T-cell (primary cell): ENCODE measurements at regions not wholly inside any gene's neighbourhood (a gene's known extent, or its start where the extent isn't known, plus 50 kb on each side); places are given as distances from the start of the nearest gene placed in this dataset.
"Not testable (repeated sequence)": the region's sequence is repeated elsewhere in the genome, so short reads cannot be mapped to it uniquely, and the experiment has no call there.

ENCODE experiments used
- ATAC-seq, 4 experiments: fragments of 200-7000 bp in 3 of 4; fragments of 150-1000 bp in 1 of 4; cut with Tn5 transposase; replicated peaks in 1 of 4; 1 replicate in 3 of 4; 2 replicates in 1 of 4; pipeline ENCODE4 v1.10.0; 2021; ENCODE audit warnings: moderate library complexity in 3 of 4, mild to moderate bottlenecking in 2 of 4, moderate number of reproducible peaks in 1 of 4
- CTCF ChIA-PET, 2 donors: fragments of 300-600 bp; sonication (Branson Sonifier 250); formaldehyde crosslinking; loops; one replicate each; lab custom pipeline; 2022; ENCODE audit warnings: antibody characterized with exemption in 2 of 2; lab: Charles Lee
- POLR2A ChIA-PET, 2 donors: fragments of 300-600 bp; sonication (Branson Sonifier 250); formaldehyde crosslinking; loops; one replicate each; lab custom pipeline; 2022; ENCODE audit warnings: antibody characterized with exemption in 2 of 2; lab: Charles Lee
- DNase-seq, 35 experiments: peaks; one replicate each; pipeline versions ENCODE4 v3.0.0 to v3.0.0-alpha.2; 2013 to 2023
- H3K27ac ChIP-seq: one replicate; pipeline ENCODE4 v1.5.1; 2013; ENCODE audit warnings: low read length
- H3K27me3 ChIP-seq, 2 experiments: replicated peaks in 1 of 2; 1 replicate in 1 of 2; 2 replicates in 1 of 2; pipeline versions ENCODE4 v1.6.1 to v1.7.0; 2013; ENCODE audit warnings: low read length in 1 of 2, mixed read lengths in 1 of 2; ENCODE audit not compliant: control insufficient read depth in 2 of 2, insufficient read depth in 2 of 2; ENCODE audit errors: extremely low read depth in 1 of 2
- H3K36me3 ChIP-seq, 2 donors: 1 replicate in 1 of 2; 2 replicates in 1 of 2; pipeline versions ENCODE4 v1.6.1 to v1.7.0; 2013; ENCODE audit warnings: low read length in 1 of 2; ENCODE audit not compliant: control insufficient read depth in 2 of 2, insufficient read depth in 1 of 2; ENCODE audit errors: extremely low read depth in 1 of 2
- H3K4me1 ChIP-seq, 2 experiments: 1 replicate in 1 of 2; 2 replicates in 1 of 2; pipeline versions ENCODE4 v1.6.1 to v1.7.0; 2013; ENCODE audit warnings: low read length in 2 of 2, mixed read lengths in 1 of 2; ENCODE audit not compliant: insufficient read depth in 2 of 2, control insufficient read depth in 1 of 2; ENCODE audit errors: extremely low read depth in 1 of 2
- H3K4me3 ChIP-seq, 2 donors: 1 replicate in 1 of 2; 2 replicates in 1 of 2; pipeline versions ENCODE4 v1.5.1 to v1.7.0; 2013; ENCODE audit warnings: mild to moderate bottlenecking in 2 of 2, low read length in 1 of 2, moderate library complexity in 1 of 2; ENCODE audit not compliant: control insufficient read depth in 1 of 2; ENCODE audit errors: extremely low read depth in 1 of 2
- H3K9me3 ChIP-seq: 2 replicates; pipeline ENCODE4 v1.7.0; 2013
- H3K27ac Mint-ChIP-seq, 2 donors: one replicate each; pipeline ENCODE4 v1.8.0; 2020 to 2021; ENCODE audit warnings: mild to moderate bottlenecking in 2 of 2, mixed read lengths in 2 of 2
- H3K27me3 Mint-ChIP-seq, 2 donors: one replicate each; pipeline ENCODE4 v1.8.0; 2021 to 2022; ENCODE audit warnings: mixed read lengths in 2 of 2
- H3K36me3 Mint-ChIP-seq: one replicate; pipeline ENCODE4 v1.8.0; 2021; ENCODE audit warnings: mixed read lengths
- H3K4me1 Mint-ChIP-seq, 3 donors: one replicate each; pipeline ENCODE4 v1.8.0; 2020 to 2022; ENCODE audit warnings: mixed read lengths in 3 of 3, mild to moderate bottlenecking in 1 of 3
- H3K4me3 Mint-ChIP-seq, 3 donors: one replicate each; pipeline ENCODE4 v1.8.0; 2020 to 2022; ENCODE audit warnings: mild to moderate bottlenecking in 3 of 3, mixed read lengths in 3 of 3, moderate library complexity in 3 of 3
- H3K9me3 Mint-ChIP-seq, 3 donors: one replicate each; pipeline ENCODE4 v1.8.0; 2020 to 2022; ENCODE audit warnings: mixed read lengths in 3 of 3
- WGBS: methylation state at CpG from one replicate; pipeline ENCODE4 v1.1.5; 2013; ENCODE audit warnings: missing lambda C conversion rate; ENCODE audit not compliant: insufficient coverage; 5-methylcytosine and 5-hydroxymethylcytosine counted together

GRCh38 chr13:107931056-107931455, 284.3 kb downstream of the LIG4 start:
- no peaks in the 10 kb centered on the region for H3K36me3 ChIP-seq
- Mint-ChIP-seq H3K4me1 (no peaks in the 10 kb centered on the region), H3K36me3 (no peaks in the 10 kb centered on the region), H3K27ac (no peak overlapping the region), H3K9me3 (peaks cover 8 to 22% (median 16%) of the 10 kb centered on the region in 3 donors), H3K4me3 (no peak overlapping the region), H3K27me3 (peaks cover 0 to 11% of the 10 kb centered on the region in 2 donors)
- POLR2A ChIA-PET = no interaction called here
- H3K27ac ChIP-seq = no peak overlapping the region
- 92% methylated on average over 1 of the region's 4 CpGs for WGBS
- DNase-seq (no peak), ATAC-seq (no peak)
- CTCF ChIA-PET = no interaction called here
- H3K4me3 ChIP-seq = no peak overlapping the region
- peaks cover 0 to 3% of the 10 kb centered on the region in 2 experiments for H3K27me3 ChIP-seq
- H3K9me3 ChIP-seq = no peaks in the 10 kb centered on the region
- no peaks in the 10 kb centered on the region for H3K4me1 ChIP-seq

GRCh38 chr13:107928762-107929161, 286.6 kb downstream of the LIG4 start:
- ATAC-seq = no peak
- Histone ChIP-seq H3K9me3 (no peaks in the 10 kb centered on the region), H3K27ac (no peak overlapping the region), H3K36me3 (no peaks in the 10 kb centered on the region), H3K27me3 (peaks cover 0 to 3% of the 10 kb centered on the region in 2 experiments), H3K4me3 (no peak overlapping the region), H3K4me1 (no peaks in the 10 kb centered on the region)
- no peak for DNase-seq
- WGBS = 83% methylated on average over 2 of the region's 3 CpGs
- Mint-ChIP-seq H3K27ac (no peak overlapping the region), H3K9me3 (peaks cover 8 to 19% (median 13%) of the 10 kb centered on the region in 3 donors), H3K36me3 (no peaks in the 10 kb centered on the region), H3K27me3 (peaks cover 0 to 11% of the 10 kb centered on the region in 2 donors), H3K4me1 (no peaks in the 10 kb centered on the region), H3K4me3 (no peak overlapping the region)
- ChIA-PET CTCF (no interaction called here), POLR2A (no interaction called here)

GRCh38 chr13:107927557-107927956, 287.8 kb downstream of the LIG4 start:
- H3K27me3 ChIP-seq = peaks cover 0 to 3% of the 10 kb centered on the region in 2 experiments
- H3K36me3 ChIP-seq = no peaks in the 10 kb centered on the region
- DNase-seq (no peak), ATAC-seq (no peak)
- H3K36me3 Mint-ChIP-seq = no peaks in the 10 kb centered on the region
- H3K27ac Mint-ChIP-seq = no peak overlapping the region
- H3K9me3 Mint-ChIP-seq = peaks cover 5 to 19% (median 10%) of the 10 kb centered on the region in 3 donors
- H3K27ac ChIP-seq = no peak overlapping the region
- no peaks in the 10 kb centered on the region for H3K4me1 ChIP-seq
- no CpG with 5 or more reads among the region's 4 CpGs for WGBS
- no peak overlapping the region for H3K4me3 Mint-ChIP-seq
- no peaks in the 10 kb centered on the region for H3K4me1 Mint-ChIP-seq
- CTCF ChIA-PET = no interaction called here
- no peak overlapping the region for H3K4me3 ChIP-seq
- POLR2A ChIA-PET = no interaction called here
- no peaks in the 10 kb centered on the region for H3K9me3 ChIP-seq
- H3K27me3 Mint-ChIP-seq = peaks cover 0 to 11% of the 10 kb centered on the region in 2 donors

- H3K4me3 Mint-ChIP-seq, H3K36me3 ChIP-seq, CTCF ChIA-PET, H3K27ac Mint-ChIP-seq, H3K4me1 ChIP-seq, H3K4me1 Mint-ChIP-seq, H3K4me3 ChIP-seq, POLR2A ChIA-PET, DNase-seq, H3K27ac ChIP-seq, ATAC-seq, H3K9me3 ChIP-seq, H3K27me3 ChIP-seq, H3K36me3 Mint-ChIP-seq: not testable (repeated sequence)
- Mint-ChIP-seq H3K27me3 (peaks cover 0 to 11% of the 10 kb centered on the region in 2 donors), H3K9me3 (peaks cover 5 to 17% (median 10%) of the 10 kb centered on the region in 3 donors)
- no CpG with 5 or more reads among the region's 12 CpGs for WGBS
Measured at GRCh38 chr13:107926515-107926914, 288.8 kb downstream of the LIG4 start.

GRCh38 chr13:107916902-107917301, 298.4 kb downstream of the LIG4 start:
- H3K4me1 Mint-ChIP-seq, H3K4me1 ChIP-seq, H3K9me3 ChIP-seq, H3K27ac ChIP-seq, H3K27me3 Mint-ChIP-seq, DNase-seq, H3K4me3 Mint-ChIP-seq, H3K36me3 ChIP-seq, H3K27ac Mint-ChIP-seq, ATAC-seq, CTCF ChIA-PET, H3K27me3 ChIP-seq, H3K36me3 Mint-ChIP-seq, H3K4me3 ChIP-seq: not testable (repeated sequence)
- no CpG with 5 or more reads among the region's 1 CpG for WGBS
- POLR2A ChIA-PET = interaction anchor here in 1 of 2 donors (0.6 kb wide), 1 partner anchor 56 kb away, joined by 3 read pairs; no protein-coding TSS in a partner anchor
- H3K9me3 Mint-ChIP-seq = peaks cover 5 to 20% (median 16%) of the 10 kb centered on the region in 3 donors

- Histone ChIP-seq H3K27me3 (no peaks in the 10 kb centered on the region), H3K4me1 (no peaks in the 10 kb centered on the region), H3K9me3 (no peaks in the 10 kb centered on the region), H3K36me3 (no peaks in the 10 kb centered on the region), H3K27ac (no peak overlapping the region), H3K4me3 (no peak overlapping the region)
- ATAC-seq = no peak
- WGBS = no CpG with 5 or more reads among the region's 2 CpGs
- ChIA-PET CTCF (no interaction called here), POLR2A (no interaction called here)
- H3K27me3 Mint-ChIP-seq = no peaks in the 10 kb centered on the region
- no peak overlapping the region for H3K27ac Mint-ChIP-seq
- H3K4me3 Mint-ChIP-seq = no peak overlapping the region
- peaks cover 0 to 16% (median 16%) of the 10 kb centered on the region in 3 donors for H3K9me3 Mint-ChIP-seq
- no peaks in the 10 kb centered on the region for H3K4me1 Mint-ChIP-seq
- H3K36me3 Mint-ChIP-seq = no peaks in the 10 kb centered on the region
- no peak for DNase-seq
Measured at GRCh38 chr13:107912745-107913144, 302.6 kb downstream of the LIG4 start.
